NCI-H1092 treated with DMSO at 0.1 percent for 48 hours (cell line): ENCODE measurements at regions not wholly inside any gene's neighbourhood (a gene's known extent, or its start where the extent isn't known, plus 50 kb on each side); places are given as distances from the start of the nearest gene placed in this dataset.
"Not testable (repeated sequence)": the region's sequence is repeated elsewhere in the genome, so short reads cannot be mapped to it uniquely, and the experiment has no call there.

ENCODE experiments used
- DNase-seq: peaks from one replicate; lab custom pipeline; 2025; lab: John Stamatoyannopoulos, UW

DNA sequence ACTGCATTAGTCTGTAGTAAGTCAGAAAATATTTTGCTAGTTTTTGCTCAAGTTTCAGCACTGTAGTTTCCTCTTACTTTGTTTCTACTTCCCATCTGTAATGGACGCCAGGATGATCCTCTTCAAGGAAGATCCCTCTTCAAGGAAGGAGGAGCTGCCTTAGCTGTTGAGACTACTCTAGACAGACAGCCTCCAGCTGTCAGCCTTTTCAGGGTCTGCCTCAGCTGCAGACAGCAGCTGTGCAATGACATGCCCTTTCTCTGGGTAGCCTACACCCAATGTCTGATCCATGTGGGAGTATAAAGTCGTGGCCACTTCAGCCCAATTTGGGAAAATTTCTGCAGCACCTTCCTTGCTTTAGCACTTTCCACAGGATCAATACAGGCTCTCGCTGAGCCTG, 281.0 kb upstream of the MAOA start:
- DNase-seq = no peak

DNA sequence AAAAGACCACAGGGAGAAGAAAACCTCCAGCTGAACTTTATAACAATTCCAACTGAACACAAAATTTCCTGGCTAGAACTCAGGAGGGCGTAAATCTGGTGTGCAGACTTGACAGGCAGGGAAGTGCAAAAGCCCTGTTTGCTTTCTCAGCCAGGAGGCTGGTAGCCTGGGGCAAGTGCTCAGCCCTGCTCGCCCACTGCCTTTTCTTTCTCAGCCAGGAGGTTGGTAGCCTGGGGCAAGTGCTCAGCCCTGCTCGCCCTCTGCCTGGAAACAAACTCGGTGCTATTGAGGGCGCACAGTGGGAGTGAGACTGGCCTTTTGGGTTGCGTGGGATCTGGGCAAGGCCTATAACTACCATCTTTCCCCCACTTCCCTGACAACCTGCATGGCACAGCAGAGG, 275.4 kb upstream of the MAOA start:
- no peak for DNase-seq

DNA sequence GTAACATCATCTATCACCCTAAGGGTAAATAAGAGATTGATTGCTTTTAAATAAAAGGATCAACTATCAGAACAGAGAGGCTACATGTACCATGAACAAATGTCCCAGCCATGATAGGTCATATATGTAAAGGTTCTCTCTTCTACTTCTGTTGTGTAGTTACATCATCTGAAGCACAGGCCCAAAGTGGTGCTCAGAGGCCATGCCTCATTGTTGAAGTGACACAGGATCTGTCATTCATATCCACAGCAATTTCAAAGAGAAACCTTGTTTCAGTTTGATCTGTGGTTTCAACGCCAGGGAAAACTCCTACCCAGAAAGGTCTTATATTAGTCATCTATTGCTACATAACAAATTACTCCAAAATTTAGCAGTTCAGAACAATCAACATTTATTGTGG, 269.2 kb upstream of the MAOA start:
- no peak for DNase-seq

DNA sequence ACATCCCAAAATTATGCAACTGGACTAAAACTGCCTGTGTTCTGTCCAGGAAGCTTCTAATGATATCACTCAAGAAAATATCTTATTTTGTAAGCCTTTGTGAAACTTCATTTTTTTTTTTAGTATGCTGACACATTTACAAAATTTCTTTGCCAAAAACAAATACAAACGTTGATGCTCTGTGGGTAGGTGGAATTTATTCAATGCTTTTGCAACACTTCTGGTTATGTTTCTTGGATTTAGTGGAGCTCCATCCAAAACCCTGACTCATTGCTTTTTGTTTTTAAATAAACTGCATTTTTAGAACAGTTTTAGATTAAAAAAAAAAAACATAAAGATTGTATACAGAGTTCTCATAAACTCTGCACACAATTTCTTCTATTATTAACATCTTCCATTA, 250.9 kb upstream of the MAOA start:
- no peak for DNase-seq

DNA sequence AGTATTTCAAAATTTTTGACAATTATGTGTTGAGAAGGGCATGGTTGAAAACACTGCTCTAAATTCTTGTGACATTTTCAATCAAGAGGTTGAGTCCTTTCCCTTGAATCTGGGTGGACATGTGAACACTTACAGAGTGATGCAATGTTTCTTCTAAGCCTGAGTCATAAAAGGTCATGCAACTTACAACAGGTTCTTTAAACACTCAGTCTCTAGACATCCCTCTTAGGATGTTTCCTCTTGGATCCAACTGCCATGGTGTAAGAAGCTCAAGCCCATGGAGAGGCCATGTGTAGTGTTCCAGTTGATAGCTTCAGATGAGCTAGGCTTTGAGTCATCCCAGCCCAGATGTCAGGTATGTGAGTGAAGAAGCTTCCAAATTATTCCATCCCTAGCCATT, 232.2 kb upstream of the MAOA start:
- no peak for DNase-seq

DNA sequence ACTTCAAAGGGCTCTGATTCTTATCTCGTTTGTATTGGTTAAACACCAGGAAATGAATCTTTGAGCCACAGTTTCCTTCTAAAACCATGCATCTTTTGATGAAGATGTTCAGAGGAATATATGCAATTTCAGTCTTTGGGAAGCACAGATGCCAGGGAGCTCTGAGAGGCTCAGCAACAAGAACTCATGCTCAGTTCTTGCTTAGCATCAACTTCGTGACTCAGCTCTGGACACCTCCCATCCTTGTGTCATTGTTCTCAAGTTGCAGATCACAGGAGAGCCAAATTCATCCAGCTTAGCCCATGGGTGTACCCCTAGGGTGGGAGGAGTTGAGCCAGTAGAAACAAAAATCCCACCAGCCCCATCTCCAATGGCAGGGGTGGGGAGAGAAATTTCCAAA, 219.6 kb upstream of the MAOA start:
- DNase-seq = no peak

DNA sequence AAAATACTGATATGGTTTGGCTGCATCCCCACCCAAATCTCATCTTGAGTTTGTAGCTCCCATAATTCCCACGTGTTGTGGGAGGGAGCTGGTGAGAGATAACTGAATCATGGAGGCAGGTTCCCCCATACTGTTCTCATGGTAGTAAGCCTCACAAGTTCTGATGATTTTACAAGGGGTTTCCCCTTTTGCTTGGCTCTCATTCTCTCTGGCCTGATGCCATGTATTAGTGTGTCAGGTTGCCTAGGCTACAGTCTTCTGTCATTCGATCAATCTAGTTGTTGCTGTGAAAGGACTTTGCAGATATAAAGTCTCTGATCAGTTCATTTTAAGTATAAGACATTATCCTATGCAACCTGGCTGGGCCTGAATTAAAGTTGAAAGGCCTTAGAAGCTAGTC, 209.3 kb upstream of the MAOA start:
- DNase-seq = no peak

DNA sequence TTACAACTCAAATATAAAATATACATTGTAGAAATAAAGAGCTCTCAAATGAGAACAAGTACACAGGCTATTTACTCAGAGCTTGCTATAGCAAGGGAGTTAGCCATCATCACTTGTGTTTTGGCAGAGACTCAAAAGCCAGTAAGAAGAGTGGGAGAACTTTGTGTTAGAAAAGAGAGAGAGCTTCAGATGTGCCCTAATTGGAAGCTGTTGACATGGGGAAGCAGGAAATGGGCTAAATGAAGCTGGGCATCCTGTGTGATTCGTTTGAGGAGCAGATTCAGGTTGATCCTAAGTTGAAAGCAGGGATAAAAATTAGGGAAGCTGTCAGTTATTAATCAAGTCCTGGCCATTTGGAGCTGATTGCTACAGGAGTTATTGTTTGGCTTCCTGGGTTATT, 207.4 kb upstream of the MAOA start:
- DNase-seq = peak; percentile 0

DNA sequence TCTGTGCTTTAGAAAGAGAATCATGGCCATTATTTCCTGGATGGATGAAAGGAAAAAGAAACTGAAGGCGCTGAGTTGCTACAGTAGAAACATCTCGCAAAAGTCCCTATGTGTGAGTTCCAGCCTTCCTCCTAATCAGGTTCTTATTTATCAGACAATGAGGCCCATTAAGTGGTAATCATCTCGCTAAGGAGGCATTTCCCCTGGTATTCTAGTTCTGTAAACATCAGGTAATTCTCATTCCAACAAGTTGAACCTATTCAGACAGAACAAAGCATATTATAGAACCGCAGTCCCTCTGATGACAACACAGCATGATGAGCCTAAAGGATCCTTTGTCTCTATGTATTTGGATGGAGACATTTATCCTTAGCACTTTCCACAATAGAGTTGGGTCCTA, 205.7 kb upstream of the MAOA start:
- no peak for DNase-seq

DNA sequence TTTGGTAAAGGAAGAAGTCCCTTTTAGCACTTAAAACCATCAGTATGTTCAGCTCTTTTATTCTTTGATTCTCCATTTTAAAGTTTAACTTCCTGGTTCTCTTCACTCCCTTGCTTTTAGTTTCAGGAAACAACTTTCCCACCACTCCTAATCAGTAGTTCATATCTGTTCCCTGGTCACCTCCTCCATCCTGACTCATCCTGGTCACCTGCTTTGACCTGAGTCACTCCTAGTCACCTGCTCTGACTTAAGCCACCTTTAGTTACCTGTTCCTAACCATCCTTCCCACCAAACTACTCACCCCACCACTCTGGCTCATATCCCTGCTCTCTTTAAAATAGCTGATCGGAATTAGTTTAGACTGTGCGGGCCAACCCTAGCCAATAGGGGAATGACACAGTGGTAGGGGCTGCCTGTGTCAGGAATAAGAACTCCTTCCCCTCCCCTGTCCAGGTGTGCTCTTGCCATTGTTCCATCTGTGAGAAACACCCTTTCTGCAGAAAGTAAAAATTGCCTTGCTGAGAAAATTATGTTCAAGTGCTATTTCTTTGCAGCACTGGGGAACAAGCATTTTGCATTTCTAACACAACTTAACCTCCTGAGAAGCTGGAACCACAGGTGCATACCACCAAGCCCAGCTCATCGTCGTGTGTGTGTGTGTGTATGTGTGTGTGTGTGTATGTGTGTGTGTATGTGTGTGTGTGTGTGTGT, 204.0 kb upstream of the MAOA start:
- not testable (repeated sequence) for DNase-seq

DNA sequence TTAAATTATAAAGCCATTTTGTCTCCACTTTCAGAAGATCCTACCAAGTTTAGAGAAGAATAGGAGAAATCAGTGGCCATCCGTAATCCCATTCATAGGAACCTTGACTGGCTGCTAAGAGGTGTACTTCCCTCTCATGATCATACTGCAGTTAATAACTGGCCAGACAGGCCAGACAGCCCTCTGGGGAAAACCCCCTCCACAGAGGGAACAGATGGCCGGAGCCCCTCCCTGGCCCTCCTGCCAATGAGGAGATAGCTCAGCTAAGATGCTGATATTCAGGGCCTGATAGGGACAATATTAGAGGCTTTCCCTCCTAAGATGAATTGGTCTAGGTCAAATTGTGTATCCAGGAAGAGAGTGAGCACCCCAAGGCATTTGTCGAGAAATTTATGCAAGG, 200.0 kb upstream of the MAOA start:
- no peak for DNase-seq

DNA sequence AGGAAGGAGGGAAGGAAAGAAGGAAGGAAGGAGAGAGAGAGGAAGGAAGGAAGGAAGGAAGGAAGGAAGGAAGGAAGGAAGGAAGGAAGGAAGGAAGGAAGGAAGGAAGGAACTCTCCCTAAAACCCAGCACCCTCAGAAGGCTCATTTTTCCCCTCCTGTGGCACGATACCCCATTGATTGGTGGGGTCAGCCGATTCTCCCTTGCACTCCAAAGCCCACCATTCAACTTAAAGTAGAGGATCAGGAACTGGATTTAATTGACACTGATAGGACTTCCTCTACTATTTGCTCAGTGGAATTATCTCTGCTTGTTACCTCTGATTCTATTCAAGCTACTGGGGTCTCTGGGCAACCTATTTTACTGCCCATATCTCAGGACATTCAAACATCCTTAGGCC, 199.2 kb upstream of the MAOA start:
- DNase-seq = no peak

DNA sequence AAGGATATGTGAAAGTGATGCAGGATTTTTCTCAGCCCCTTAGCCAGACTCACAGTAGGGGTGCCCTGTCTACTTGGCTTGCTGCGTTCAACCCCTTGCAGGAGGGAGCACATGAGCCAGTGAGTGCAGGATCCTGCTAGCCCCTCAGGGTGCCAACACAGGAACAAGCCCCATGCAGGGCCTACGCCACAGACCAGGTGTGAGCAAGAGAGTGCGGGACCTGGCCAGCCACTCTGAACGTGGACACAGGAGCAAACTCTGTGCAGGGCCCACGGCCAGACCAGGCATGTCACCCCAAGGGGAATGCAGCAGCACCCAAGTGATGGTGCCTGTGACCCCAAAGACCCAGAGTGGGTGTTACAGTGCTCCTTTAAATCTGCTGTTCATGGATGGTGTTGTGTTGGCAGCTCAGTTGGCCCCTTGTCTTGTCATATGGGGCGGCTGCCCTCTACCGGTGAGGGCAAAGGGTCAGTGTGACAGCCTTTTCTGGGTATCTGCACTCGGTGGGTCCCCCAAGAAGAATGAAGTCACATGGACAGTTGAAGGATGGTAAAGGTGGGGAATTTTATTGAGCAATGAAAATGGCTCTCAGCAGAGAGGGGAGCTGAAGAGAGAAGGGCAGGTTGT, 188.4 kb upstream of the MAOA start:
- DNase-seq = no peak

DNA sequence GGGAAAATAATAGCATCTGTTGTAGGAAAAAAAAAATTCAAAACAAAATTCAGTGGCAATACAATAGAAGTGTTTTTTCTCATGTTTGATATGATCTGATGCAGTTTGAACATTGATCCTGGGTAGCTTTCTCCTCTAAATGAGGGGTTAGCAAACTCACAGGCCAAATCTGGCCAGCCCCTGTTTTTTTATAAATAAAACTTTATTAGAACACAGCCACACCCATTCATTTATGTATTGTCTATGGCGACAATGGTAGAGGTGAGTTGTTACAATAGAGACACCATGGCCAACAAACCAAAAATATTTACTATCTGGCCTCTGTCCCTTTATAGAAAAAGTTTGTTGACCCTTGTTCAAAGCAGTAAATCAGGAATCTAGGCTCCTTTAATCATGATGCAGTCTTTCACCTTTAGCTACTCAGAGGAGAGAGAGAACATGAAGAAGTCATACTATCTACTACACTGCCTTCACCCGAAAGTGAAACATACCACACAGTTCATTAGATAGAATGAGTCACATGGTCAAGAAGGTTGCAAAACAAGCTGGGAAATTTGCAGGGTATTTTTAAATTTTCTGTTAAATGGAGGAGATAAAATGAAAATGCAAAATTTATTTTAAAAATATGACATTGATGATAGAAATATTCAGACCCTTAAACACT, 186.6 kb upstream of the MAOA start:
- DNase-seq = no peak

DNA sequence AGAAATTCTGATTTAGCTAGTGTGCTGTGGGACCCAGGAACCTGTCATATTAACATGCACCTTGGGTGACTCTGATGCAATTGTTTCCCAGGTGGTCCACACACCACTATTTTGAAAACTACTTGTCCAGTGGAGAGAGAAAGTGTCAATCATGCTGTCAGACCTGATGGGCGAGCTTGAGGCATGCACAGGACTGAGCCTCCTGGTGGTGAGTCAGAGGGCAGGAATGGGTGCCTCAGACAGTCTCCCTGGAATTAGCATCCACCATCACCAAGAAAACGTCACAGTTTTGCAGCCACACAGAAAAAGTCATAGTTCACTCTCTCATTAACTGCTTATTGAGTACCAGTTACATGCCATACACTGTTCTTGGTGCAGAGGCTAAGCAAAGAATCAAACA, 181.8 kb upstream of the MAOA start:
- DNase-seq = no peak

DNA sequence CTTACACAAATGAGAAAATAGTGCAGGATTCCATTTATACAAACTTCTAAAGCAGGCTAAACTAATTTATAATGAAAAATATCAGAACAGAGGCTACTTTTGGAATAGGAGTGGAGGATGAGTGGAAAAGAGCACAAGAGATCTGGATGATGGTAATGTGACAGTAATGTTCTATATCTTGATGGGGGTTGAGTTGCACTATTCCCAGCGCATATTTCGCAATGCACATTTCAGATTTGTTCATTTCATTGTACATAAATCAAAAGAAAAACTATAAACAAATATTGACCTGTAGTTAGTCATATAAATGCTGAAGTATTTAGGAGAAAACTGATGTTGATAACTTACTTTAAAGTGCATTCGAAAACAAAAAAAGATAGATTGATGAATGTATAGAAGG, 177.0 kb upstream of the MAOA start:
- no peak for DNase-seq

DNA sequence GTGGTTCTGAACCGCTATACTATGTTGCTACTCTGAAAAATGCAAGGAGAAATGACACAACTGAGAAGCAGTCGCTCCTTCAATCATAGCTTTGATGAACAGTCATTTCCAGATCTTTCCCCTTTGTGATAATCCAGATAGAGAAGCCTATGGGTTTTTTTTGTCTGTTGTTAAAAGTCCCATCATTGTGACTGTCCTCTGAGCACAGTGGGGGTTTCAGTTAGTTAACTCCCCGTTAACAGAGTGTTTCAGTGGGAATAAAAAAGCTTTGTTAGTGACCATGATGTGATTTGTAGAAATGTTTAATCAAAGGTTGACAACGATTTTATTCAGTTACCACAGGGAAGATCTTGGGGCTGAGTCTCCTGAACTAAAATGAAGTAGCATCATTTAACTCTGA, 176.2 kb upstream of the MAOA start:
- no peak for DNase-seq

DNA sequence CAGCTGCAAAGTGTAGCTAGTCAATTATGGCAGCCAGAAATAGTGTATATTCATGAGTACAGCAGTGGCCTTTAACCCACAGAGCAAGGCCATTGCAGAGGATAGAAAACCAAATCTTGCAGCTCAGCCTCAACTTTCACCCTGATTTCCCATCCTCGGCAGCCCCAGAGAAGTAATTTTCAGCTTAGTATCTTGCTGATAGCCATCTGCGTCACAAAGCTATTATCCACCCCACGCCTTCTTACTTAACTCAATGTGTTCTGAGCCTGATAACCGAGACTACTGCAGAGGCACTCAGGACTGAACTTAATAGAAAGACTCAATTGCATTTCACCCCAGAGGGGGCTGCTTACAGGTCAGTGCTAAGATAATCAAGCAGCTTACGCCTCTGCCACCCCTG, 174.5 kb upstream of the MAOA start:
- no peak for DNase-seq

DNA sequence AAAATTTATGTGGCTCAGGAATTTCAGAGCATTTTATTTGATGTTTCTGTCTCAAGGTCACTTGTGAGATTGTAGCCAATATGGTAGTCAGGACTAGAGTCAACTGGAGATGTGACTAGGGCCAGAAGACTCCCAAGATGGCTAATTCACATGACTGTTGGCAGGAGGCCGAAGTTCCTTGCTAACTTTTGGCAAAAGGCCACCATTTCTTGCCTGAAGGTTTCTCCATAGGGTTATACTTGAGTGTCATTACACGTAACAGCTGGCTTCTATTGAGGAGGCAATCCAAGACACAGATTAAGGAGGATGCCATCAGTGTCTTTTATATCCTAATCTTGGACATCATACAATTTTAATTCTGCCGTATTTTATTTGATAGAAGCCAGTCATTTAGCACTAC, 162.3 kb upstream of the MAOA start:
- DNase-seq = no peak

DNA sequence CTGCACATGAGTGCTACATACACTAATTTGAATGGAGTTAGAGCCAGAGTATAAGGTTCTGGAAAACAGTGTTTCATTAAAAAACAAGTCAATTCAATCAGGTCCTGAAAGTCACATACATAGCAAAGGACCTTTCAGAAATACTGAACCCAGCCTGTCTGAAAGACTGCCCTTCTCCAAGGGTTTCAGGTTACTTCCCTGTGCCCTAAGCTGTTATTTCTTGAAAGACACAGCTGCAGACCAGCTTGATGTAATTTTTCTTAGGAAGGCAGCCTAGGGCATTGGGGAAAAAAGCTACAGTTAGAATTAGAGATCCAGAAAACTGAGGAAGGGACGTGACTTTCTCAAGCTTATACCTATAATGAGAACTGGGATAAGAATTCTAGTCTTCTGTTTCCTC, 155.9 kb upstream of the MAOA start:
- DNase-seq = no peak

DNA sequence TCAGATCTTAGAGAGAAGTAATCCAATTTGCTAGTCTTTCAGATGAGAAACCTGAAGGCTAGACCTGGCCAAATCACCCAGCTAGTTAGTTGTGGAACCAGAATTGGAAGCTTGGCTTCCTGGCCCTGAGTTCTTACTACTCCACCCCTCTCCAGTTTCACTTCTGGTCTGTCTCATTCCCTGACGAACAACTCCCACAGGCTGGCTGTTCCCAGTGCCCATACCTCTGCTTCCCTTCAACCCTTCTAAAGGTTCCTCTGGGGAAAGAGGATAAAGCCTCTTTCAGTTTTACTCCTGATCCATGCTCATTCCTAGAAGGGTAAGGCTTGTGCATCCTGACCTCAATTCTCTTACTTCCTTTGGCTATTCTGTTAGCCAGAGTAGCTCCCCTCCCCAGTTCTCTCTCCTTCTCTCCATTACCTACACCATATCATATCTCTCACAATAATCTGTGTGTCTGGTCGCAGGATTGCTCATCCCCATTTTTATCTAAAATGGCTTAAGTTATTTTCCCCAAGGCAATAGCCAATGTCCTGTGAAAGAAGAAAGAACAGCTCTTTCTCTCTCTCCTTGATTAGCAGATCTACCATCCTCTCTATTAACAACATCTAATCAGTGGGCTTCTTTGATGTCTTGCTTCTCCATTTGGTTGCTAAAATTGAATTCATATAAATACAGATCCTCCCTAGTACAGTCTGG, 155.0 kb upstream of the MAOA start:
- no peak for DNase-seq

DNA sequence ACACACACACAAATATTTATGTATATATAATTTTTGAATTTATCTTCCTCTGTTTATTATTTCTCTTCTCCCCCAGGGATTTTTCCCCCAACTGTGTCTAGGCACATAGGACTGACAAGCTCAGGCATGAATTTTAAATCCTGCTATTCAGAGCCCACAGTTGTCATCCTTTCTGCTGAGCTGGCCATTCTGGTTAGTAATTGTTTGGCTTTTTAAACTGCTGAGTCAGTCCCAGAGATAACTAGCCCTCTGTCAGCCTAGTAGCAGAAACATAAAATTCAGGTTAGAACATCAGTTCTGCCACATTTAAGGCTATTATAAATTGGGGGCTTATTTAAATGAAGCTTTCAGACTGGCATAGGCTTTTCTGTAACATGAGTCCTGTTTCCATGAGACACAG, 151.7 kb upstream of the MAOA start:
- no peak for DNase-seq

DNA sequence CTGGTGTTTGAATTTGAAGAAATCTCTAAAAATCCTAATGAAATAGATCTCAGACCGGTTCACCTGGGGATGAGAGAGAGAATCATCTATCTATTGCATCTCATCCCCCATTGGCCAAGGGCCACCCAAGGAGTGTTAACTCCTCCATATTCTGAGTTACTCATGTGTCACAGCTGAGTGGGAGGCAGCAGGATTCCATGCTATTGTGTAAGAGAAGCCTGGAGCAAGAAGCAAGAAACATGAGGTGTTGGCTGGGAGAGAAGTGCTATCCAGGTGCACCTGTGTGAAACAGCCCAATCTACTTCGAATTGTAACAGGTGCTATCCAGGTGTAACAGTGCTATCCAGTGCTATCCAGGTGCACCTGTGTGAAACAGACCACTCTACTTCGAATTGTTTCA, 150.3 kb upstream of the MAOA start:
- DNase-seq = no peak
